ENCODE measurements at regions not wholly inside any gene's neighbourhood (a gene's known extent, or its start where the extent isn't known, plus 50 kb on each side); places are given as distances from the start of the nearest gene placed in this dataset.

DNA sequence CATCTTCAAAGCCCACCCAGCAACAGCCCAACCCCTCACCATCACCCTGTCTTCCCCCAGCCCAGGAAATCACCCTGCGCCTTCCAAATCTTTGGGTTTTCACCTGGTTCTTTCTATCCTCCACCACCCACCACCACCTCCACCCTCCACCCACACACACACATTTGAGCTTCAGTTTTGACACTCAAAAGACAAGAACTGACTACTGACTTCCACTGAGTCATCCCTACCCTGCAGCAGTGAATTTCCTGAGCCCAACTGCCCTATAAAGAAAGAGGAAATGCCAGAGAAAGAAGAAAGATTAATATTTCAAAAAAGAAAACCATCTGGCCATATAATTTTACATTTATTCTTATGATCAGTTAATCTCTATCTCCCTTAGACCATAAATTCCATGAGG is 137.5 kb downstream of the CHST1 start:
- 0 out of 7 replicates have a peak overlapping the region, but pooled peaks of 1 of the 3 experiments have one; percentile 40 for H3K27ac Mint-ChIP-seq
- H3K4me3 Mint-ChIP-seq, result no peak overlapping the region
- H3K23me2 ChIP-seq (ENCODE audit: insufficient read length, low read depth, low read length, poor library complexity, severe bottlenecking), result no peaks in the 10 kb centered on the region
- H3K79me1 ChIP-seq (ENCODE audit: insufficient read depth, low read depth, low read length, poor library complexity, severe bottlenecking), result no peaks in the 10 kb centered on the region
- H3K4me1 Mint-ChIP-seq, result no peaks in the 10 kb centered on the region; a peak in 1 of 4 replicates
- no peak overlapping the region for H3K18ac ChIP-seq (ENCODE audit: insufficient read length, low read depth, low read length)
- H4K8ac ChIP-seq (replicated peaks; ENCODE audit: insufficient read length, low read depth, low read length), result no peak overlapping the region
- no peaks in the 10 kb centered on the region for H4K20me1 ChIP-seq (ENCODE audit: control insufficient read depth, insufficient read depth, insufficient read length)
- H4K5ac ChIP-seq (ENCODE audit: insufficient read length, low read depth, low read length), result no peak overlapping the region
- H3K9ac ChIP-seq (ENCODE audit: extremely low read depth, insufficient read length, low read length), result no peak overlapping the region
- H2BK20ac ChIP-seq (ENCODE audit: low read depth, low read length, poor library complexity, severe bottlenecking), result no peak overlapping the region
- no peak overlapping the region for H3T11ph ChIP-seq (ENCODE audit: low read length)
- no peak overlapping the region for H3K14ac ChIP-seq (ENCODE audit: insufficient read depth, low read length)
- H3K56ac ChIP-seq (ENCODE audit: insufficient read length, low read depth, low read length), result no peak overlapping the region
- H3K4me2 ChIP-seq (ENCODE audit: insufficient read depth, insufficient read length, low read length), result no peak overlapping the region
- H3K4ac ChIP-seq (ENCODE audit: low read depth, low read length), result no peak overlapping the region
- H3K9me3 Mint-ChIP-seq, result peaks cover under 1% of the 10 kb centered on the region in 2 experiments; a peak in 3 of 5 replicates
- H3K27me3 ChIP-seq (ENCODE audit: insufficient read depth, low read length), result no peaks in the 10 kb centered on the region
- no peak overlapping the region for H3K23ac ChIP-seq (ENCODE audit: insufficient read length, low read depth, low read length)
- H2BK5ac ChIP-seq (ENCODE audit: insufficient read length, low read length), result no peak overlapping the region
- no peak overlapping the region for H2BK15ac ChIP-seq (ENCODE audit: low read depth, low read length)
- no peaks in the 10 kb centered on the region for H3K4me1 ChIP-seq (ENCODE audit: insufficient read depth, low read length)
- H4K91ac ChIP-seq (ENCODE audit: insufficient read length, low read depth, low read length), result no peak overlapping the region
- H3K27ac ChIP-seq (ENCODE audit: insufficient read length, low read depth, low read length), result no peak overlapping the region
- no CpG with 5 or more reads among the region's 1 CpG for WGBS (ENCODE audit: extremely low coverage, insufficient read length, low lambda C conversion rate)
- no peak for DNase-seq
- H2BK120ac ChIP-seq (ENCODE audit: low read depth, low read length, poor library complexity, severe bottlenecking), result no peak overlapping the region
- no peaks in the 10 kb centered on the region for H3K9me3 ChIP-seq (ENCODE audit: control insufficient read depth, low read depth, low read length)
- no peak overlapping the region for H2AFZ ChIP-seq (ENCODE audit: low read length)
- H3K36me3 Mint-ChIP-seq (ENCODE audit: insufficient read depth in 1 of 3, low read depth in 3 of 3), result no peaks in the 10 kb centered on the region
- peaks cover 6% of the 10 kb centered on the region for H3K27me3 Mint-ChIP-seq (ENCODE audit: low read depth)
- H3K79me2 ChIP-seq (ENCODE audit: insufficient read depth, low read length), result no peaks in the 10 kb centered on the region
- no peak overlapping the region for H2BK12ac ChIP-seq (ENCODE audit: insufficient read length, low read depth, low read length)
- H2AK5ac ChIP-seq (ENCODE audit: insufficient read length, low read length), result no peak overlapping the region
- no peak for TF ChIP-seq CTCF (conservative IDR thresholded peaks at IDR 0.05)

Data from H9 (cell line).